ENCODE measurements at regions not wholly inside any gene's neighbourhood (a gene's known extent, or its start where the extent isn't known, plus 50 kb on each side); places are given as distances from the start of the nearest gene placed in this dataset.

GRCh38 chr6:115821798-115822197 lies 238.9 kb downstream of the FRK start:
- no peak for DNase-seq (ENCODE audit: extremely low read depth, insufficient read length)
- no peaks in the 10 kb centered on the region for H3K27me3 ChIP-seq (replicated peaks; ENCODE audit: control insufficient read depth, insufficient read depth, low read length)
- no peaks in the 10 kb centered on the region for H3K36me3 ChIP-seq (ENCODE audit: control insufficient read depth, insufficient read depth, low read length)
- no peak overlapping the region for H3K4me3 ChIP-seq (replicated peaks; ENCODE audit: low read depth, low read length)
- no peak for TF ChIP-seq CTCF (IDR thresholded peaks at IDR 0.05; ENCODE audit: insufficient read depth, low read length, poor library complexity, severe bottlenecking)

GRCh38 chr6:115819506-115819905 lies 241.2 kb downstream of the FRK start:
- no peak for TF ChIP-seq CTCF (IDR thresholded peaks at IDR 0.05; ENCODE audit: insufficient read depth, low read length, poor library complexity, severe bottlenecking)
- no peak for DNase-seq (ENCODE audit: extremely low read depth, insufficient read length)
- no peak overlapping the region for H3K4me3 ChIP-seq (replicated peaks; ENCODE audit: low read depth, low read length)
- no peaks in the 10 kb centered on the region for H3K27me3 ChIP-seq (replicated peaks; ENCODE audit: control insufficient read depth, insufficient read depth, low read length)
- H3K36me3 ChIP-seq (ENCODE audit: control insufficient read depth, insufficient read depth, low read length), result no peaks in the 10 kb centered on the region

GRCh38 chr6:115817161-115817560 lies 243.5 kb downstream of the FRK start:
- no peak for TF ChIP-seq CTCF (IDR thresholded peaks at IDR 0.05; ENCODE audit: insufficient read depth, low read length, poor library complexity, severe bottlenecking)
- no peak for DNase-seq (ENCODE audit: extremely low read depth, insufficient read length)
- H3K27me3 ChIP-seq (replicated peaks; ENCODE audit: control insufficient read depth, insufficient read depth, low read length), result no peaks in the 10 kb centered on the region
- no peak overlapping the region for H3K4me3 ChIP-seq (replicated peaks; ENCODE audit: low read depth, low read length)
- H3K36me3 ChIP-seq (ENCODE audit: control insufficient read depth, insufficient read depth, low read length), result no peaks in the 10 kb centered on the region

- Histone ChIP-seq H3K27me3 (replicated peaks; ENCODE audit: control insufficient read depth, insufficient read depth, low read length) (no peaks in the 10 kb centered on the region; the same call in 1 of the 2 replicates), H3K4me3 (replicated peaks; ENCODE audit: low read depth, low read length) (no peak overlapping the region), H3K36me3 (ENCODE audit: control insufficient read depth, insufficient read depth, low read length) (no peaks in the 10 kb centered on the region)
- DNase-seq (ENCODE audit: extremely low read depth, insufficient read length), result no peak
- no peak for TF ChIP-seq CTCF (IDR thresholded peaks at IDR 0.05; ENCODE audit: insufficient read depth, low read length, poor library complexity, severe bottlenecking)
These were observed 245.8 kb downstream of the FRK start for GRCh38 chr6:115814907-115815306.

GRCh38 chr6:115811541-115811940 lies 249.2 kb downstream of the FRK start:
- Histone ChIP-seq H3K36me3 (ENCODE audit: control insufficient read depth, insufficient read depth, low read length) (no peaks in the 10 kb centered on the region), H3K27me3 (replicated peaks; ENCODE audit: control insufficient read depth, insufficient read depth, low read length) (no peaks in the 10 kb centered on the region; the same call in 1 of the 2 replicates), H3K4me3 (replicated peaks; ENCODE audit: low read depth, low read length) (no peak overlapping the region)
- no peak for TF ChIP-seq CTCF (IDR thresholded peaks at IDR 0.05; ENCODE audit: insufficient read depth, low read length, poor library complexity, severe bottlenecking)
- DNase-seq (ENCODE audit: extremely low read depth, insufficient read length), result no peak

- H3K4me3 ChIP-seq (replicated peaks; ENCODE audit: low read depth, low read length), result no peak overlapping the region
- TF ChIP-seq CTCF (IDR thresholded peaks at IDR 0.05; ENCODE audit: insufficient read depth, low read length, poor library complexity, severe bottlenecking), result no peak
- no peak for DNase-seq (ENCODE audit: extremely low read depth, insufficient read length)
- no peaks in the 10 kb centered on the region; the same call in 1 of the 2 replicates for H3K27me3 ChIP-seq (replicated peaks; ENCODE audit: control insufficient read depth, insufficient read depth, low read length)
- H3K36me3 ChIP-seq (ENCODE audit: control insufficient read depth, insufficient read depth, low read length), result no peaks in the 10 kb centered on the region
These were observed 262.5 kb downstream of the FRK start for GRCh38 chr6:115798229-115798628.
